CD4-positive, alpha-beta T cell (primary cell): ENCODE measurements at regions not wholly inside any gene's neighbourhood (a gene's known extent, or its start where the extent isn't known, plus 50 kb on each side); places are given as distances from the start of the nearest gene placed in this dataset.

ENCODE experiments used
- ATAC-seq: fragments of 200-7000 bp; cut with Tn5 transposase; one replicate; pipeline ENCODE4 v1.10.0; 2022; ENCODE audit warnings: mild to moderate bottlenecking; ENCODE audit not compliant: poor library complexity
- CTCF ChIA-PET: fragments of 350-600 bp; sonication (Branson Sonifier 250); formaldehyde crosslinking; loops from one replicate; lab custom pipeline; 2021; ENCODE audit warnings: antibody characterized with exemption, inconsistent platforms; lab: Charles Lee
- POLR2A ChIA-PET: fragments of 350-600 bp; sonication (Branson Sonifier 250); formaldehyde crosslinking; loops from one replicate; lab custom pipeline; 2021; ENCODE audit warnings: antibody characterized with exemption, inconsistent platforms; lab: Charles Lee
- DNase-seq, 14 experiments: peaks; one replicate each; pipeline ENCODE4 v3.0.0-alpha.2; 2013 to 2020; ENCODE audit warnings: mixed read lengths in 2 of 14
- H3K27ac ChIP-seq, 2 donors: one replicate each; pipeline versions ENCODE4 v1.5.1 to v1.7.0; 2013; ENCODE audit warnings: low read length in 2 of 2, low read depth in 1 of 2, mild to moderate bottlenecking in 1 of 2
- H3K27me3 ChIP-seq, 2 experiments: 1 replicate in 1 of 2; 2 replicates in 1 of 2; pipeline versions ENCODE4 v1.6.1 to v1.7.0; 2013; ENCODE audit warnings: low read length in 2 of 2, control low read depth in 1 of 2, mild to moderate bottlenecking in 1 of 2, moderate library complexity in 1 of 2; ENCODE audit not compliant: insufficient read depth in 2 of 2, control insufficient read depth in 1 of 2
- H3K36me3 ChIP-seq: one replicate; pipeline ENCODE4 v1.6.1; 2013; ENCODE audit warnings: low read length, control low read depth; ENCODE audit not compliant: insufficient read depth
- H3K4me1 ChIP-seq: one replicate; pipeline ENCODE4 v1.6.1; 2013; ENCODE audit warnings: low read length, control low read depth; ENCODE audit not compliant: insufficient read depth
- H3K4me3 ChIP-seq: one replicate; pipeline ENCODE4 v1.5.1; 2013; ENCODE audit warnings: mild to moderate bottlenecking, low read length, moderate library complexity
- H3K9me3 ChIP-seq, 2 experiments: 1 replicate in 1 of 2; 2 replicates in 1 of 2; pipeline versions ENCODE4 v1.6.1 to v1.7.0; 2013; ENCODE audit warnings: low read length in 2 of 2, mild to moderate bottlenecking in 2 of 2, control low read depth in 1 of 2, moderate library complexity in 1 of 2; ENCODE audit not compliant: control insufficient read depth in 1 of 2, insufficient read depth in 1 of 2
- H3K27ac Mint-ChIP-seq: one replicate; pipeline ENCODE4 v1.8.0; 2020; ENCODE audit warnings: mixed read lengths
- H3K27me3 Mint-ChIP-seq: one replicate; pipeline ENCODE4 v1.8.0; 2021; ENCODE audit warnings: mixed read lengths
- H3K36me3 Mint-ChIP-seq: one replicate; pipeline ENCODE4 v1.8.0; 2021; ENCODE audit warnings: low read depth, mixed read lengths
- H3K4me1 Mint-ChIP-seq: one replicate; pipeline ENCODE4 v1.8.0; 2021; ENCODE audit warnings: low read depth, mixed read lengths
- H3K4me3 Mint-ChIP-seq: one replicate; pipeline ENCODE4 v1.8.0; 2020; ENCODE audit warnings: mild to moderate bottlenecking, mixed read lengths
- H3K9me3 Mint-ChIP-seq: one replicate; pipeline ENCODE4 v1.8.0; 2020; ENCODE audit warnings: mixed read lengths
- intact Hi-C, 2 experiments: fragments of 100-400 bp; cut with DNase I in 1 of 2; cut with micrococcal nuclease in 1 of 2; formaldehyde crosslinking; loops; one replicate each; pipeline versions ENCODE4 v1.15.1 to v1.9.0; 2023 to 2025; cut with DNase I, micrococcal nuclease
- TF ChIP-seq, protein P1 (sequence below): fragments of 200-600 bp; IDR thresholded peaks from one replicate; pipeline ENCODE4 v1.8.0; 2022; ENCODE audit warnings: antibody characterized with exemption, mild to moderate bottlenecking

GRCh38 chr3:72289692-72290071 lies 504.7 kb upstream of the PROK2 start:
- H3K27ac ChIP-seq: no peak overlapping the region
- Mint-ChIP-seq H3K36me3 (no peaks in the 10 kb centered on the region), H3K4me3 (peak overlapping the region; percentile 82), H3K4me1 (peaks cover 16% of the 10 kb centered on the region), H3K27ac (no peak overlapping the region), H3K27me3 (no peaks in the 10 kb centered on the region), H3K9me3 (no peaks in the 10 kb centered on the region)
- peaks cover 14% of the 10 kb centered on the region for H3K4me1 ChIP-seq
- POLR2A ChIA-PET: interaction anchor here (0.8 to 1.3 kb wide), 3 partner anchors 16 to 32 kb away, joined by 3 to 5 read pairs (median 3); no protein-coding TSS in a partner anchor
- CTCF ChIA-PET: no interaction called here
- H3K27me3 ChIP-seq: peaks cover 6 to 17% of the 10 kb centered on the region in 2 experiments
- intact Hi-C loops: no loop called here
- no peaks in the 10 kb centered on the region for H3K36me3 ChIP-seq
- TF ChIP-seq, protein P1, sequence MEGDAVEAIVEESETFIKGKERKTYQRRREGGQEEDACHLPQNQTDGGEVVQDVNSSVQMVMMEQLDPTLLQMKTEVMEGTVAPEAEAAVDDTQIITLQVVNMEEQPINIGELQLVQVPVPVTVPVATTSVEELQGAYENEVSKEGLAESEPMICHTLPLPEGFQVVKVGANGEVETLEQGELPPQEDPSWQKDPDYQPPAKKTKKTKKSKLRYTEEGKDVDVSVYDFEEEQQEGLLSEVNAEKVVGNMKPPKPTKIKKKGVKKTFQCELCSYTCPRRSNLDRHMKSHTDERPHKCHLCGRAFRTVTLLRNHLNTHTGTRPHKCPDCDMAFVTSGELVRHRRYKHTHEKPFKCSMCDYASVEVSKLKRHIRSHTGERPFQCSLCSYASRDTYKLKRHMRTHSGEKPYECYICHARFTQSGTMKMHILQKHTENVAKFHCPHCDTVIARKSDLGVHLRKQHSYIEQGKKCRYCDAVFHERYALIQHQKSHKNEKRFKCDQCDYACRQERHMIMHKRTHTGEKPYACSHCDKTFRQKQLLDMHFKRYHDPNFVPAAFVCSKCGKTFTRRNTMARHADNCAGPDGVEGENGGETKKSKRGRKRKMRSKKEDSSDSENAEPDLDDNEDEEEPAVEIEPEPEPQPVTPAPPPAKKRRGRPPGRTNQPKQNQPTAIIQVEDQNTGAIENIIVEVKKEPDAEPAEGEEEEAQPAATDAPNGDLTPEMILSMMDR: no peak
- H3K9me3 ChIP-seq: no peaks in the 10 kb centered on the region
- H3K4me3 ChIP-seq: peak overlapping the region; percentile 42
- no peak for ATAC-seq
- no peak for DNase-seq

DNA sequence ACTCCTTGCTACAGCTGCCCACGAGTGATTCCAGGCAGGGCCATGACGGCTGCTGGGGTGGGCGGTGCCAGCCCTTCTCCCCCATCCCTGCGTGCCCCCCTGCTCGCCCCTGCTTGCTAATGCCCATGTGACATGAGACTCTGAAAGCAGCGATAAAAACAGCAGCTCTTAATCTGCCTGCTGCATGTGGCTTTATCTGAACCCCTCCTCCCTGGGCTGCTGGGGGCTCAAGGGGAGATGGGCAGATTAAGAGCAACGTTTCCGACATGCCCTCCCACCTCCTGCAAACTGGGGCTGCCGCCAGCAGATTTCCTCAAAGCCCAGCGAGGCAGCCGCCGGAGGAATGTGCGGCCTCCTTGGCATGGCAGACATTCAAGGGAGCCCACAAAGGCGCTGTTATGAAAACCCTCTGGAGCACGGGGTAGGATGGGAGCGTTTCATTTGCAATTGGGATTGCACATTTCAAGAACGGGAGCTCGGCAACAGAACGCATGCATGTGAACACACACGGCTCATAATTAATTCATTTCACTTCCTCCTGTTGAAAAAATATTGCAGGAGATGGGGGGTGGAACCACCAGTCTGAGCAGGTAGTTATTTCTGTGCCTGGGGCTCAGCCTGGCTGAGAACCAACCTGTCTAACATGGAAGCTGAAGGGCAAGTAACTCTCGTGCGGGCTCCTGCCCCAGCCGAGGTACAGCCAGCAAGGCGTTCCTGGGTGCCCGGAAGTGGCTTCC lies 504.2 kb upstream of the PROK2 start:
- no peaks in the 10 kb centered on the region for H3K36me3 ChIP-seq
- no peak overlapping the region for H3K27ac Mint-ChIP-seq
- no peak overlapping the region for H3K27ac ChIP-seq
- peaks cover 14% of the 10 kb centered on the region for H3K4me1 ChIP-seq
- peak in 3 of 14 experiments; percentile 14 to 27 (median 24) for DNase-seq
- H3K4me3 ChIP-seq: peak overlapping the region; percentile 42
- no peaks in the 10 kb centered on the region for H3K9me3 ChIP-seq
- H3K27me3 ChIP-seq: peaks cover 6 to 17% of the 10 kb centered on the region in 2 experiments
- TF ChIP-seq, protein P1: no peak
- peak; percentile 41 for ATAC-seq
- no peaks in the 10 kb centered on the region for H3K9me3 Mint-ChIP-seq
- intact Hi-C loops: no loop called here
- CTCF ChIA-PET: interaction anchor here (0.6 kb wide), 1 partner anchor 546 kb away, joined by 4 read pairs; no protein-coding TSS in a partner anchor
- no peaks in the 10 kb centered on the region for H3K36me3 Mint-ChIP-seq
- peaks cover 16% of the 10 kb centered on the region for H3K4me1 Mint-ChIP-seq
- POLR2A ChIA-PET: interaction anchor here (0.8 to 1.3 kb wide), 4 partner anchors 15 to 32 kb away, joined by 3 to 5 read pairs (median 3); no protein-coding TSS in a partner anchor
- no peaks in the 10 kb centered on the region for H3K27me3 Mint-ChIP-seq
- peak overlapping the region; percentile 82 for H3K4me3 Mint-ChIP-seq

DNA sequence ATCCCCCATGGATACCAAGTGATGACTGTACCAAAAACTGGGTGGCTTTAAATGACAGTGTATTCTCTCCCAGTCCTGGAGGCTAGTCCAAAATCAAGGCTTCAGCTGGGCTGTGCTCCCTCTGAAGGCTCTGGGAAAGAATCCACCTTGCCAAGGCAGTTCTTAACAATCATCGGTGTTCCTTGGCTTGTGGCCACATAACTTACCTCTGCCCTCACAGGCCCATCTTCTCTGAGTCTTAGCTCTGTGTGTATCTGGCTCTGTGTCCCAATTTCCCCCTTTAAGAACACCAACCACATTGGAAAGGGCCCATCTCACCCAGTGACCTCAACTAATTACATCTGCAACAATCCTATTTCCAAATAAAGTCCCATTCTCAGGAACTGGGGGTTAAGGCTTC lies 503.0 kb upstream of the PROK2 start:
- TF ChIP-seq, protein P1: no peak
- no peak overlapping the region for H3K27ac ChIP-seq
- peaks cover 14% of the 10 kb centered on the region for H3K4me1 ChIP-seq
- H3K27me3 ChIP-seq: peaks cover 6 to 17% of the 10 kb centered on the region in 2 experiments
- Mint-ChIP-seq H3K27ac (no peak overlapping the region), H3K36me3 (no peaks in the 10 kb centered on the region), H3K27me3 (no peaks in the 10 kb centered on the region), H3K4me1 (peaks cover 16% of the 10 kb centered on the region), H3K9me3 (no peaks in the 10 kb centered on the region), H3K4me3 (no peak overlapping the region)
- no peak overlapping the region for H3K4me3 ChIP-seq
- peaks cover 0 to 2% of the 10 kb centered on the region in 2 experiments for H3K9me3 ChIP-seq
- DNase-seq: no peak
- H3K36me3 ChIP-seq: no peaks in the 10 kb centered on the region
- ATAC-seq: no peak
- ChIA-PET POLR2A (interaction anchor here (1.3 kb wide), 1 partner anchor 23 kb away, joined by 3 read pairs; no protein-coding TSS in a partner anchor), CTCF (no interaction called here)
- intact Hi-C loops: no loop called here
